Ovary (tissue), 3 donors: ENCODE measurements at regions not wholly inside any gene's neighbourhood (a gene's known extent, or its start where the extent isn't known, plus 50 kb on each side); places are given as distances from the start of the nearest gene placed in this dataset.

Experiments
- EP300 ChIP-seq: sonication (generic); formaldehyde crosslinking; IDR thresholded peaks from one replicate; pipeline ENCODE4 v1.6.1; 2017; ENCODE audit warnings: antibody characterized with exemption
- POLR2A ChIP-seq: fragments of 450-650 bp; IDR thresholded peaks from one replicate; pipeline ENCODE4 v1.6.1; 2017; ENCODE audit warnings: antibody characterized with exemption, mild to moderate bottlenecking, moderate library complexity
- TF ChIP-seq, protein P1 (sequence below), 3 donors: fragments of 450-650 bp in 2 of 3; fragments of 200-600 bp in 1 of 3; IDR thresholded peaks; one replicate each; pipeline versions ENCODE4 v1.5.1 to v1.8.0; 2016 to 2022; ENCODE audit warnings: antibody characterized with exemption in 3 of 3, mild to moderate bottlenecking in 1 of 3
- donor health status: DM: no; HTN: no; CAD: no.

DNA sequence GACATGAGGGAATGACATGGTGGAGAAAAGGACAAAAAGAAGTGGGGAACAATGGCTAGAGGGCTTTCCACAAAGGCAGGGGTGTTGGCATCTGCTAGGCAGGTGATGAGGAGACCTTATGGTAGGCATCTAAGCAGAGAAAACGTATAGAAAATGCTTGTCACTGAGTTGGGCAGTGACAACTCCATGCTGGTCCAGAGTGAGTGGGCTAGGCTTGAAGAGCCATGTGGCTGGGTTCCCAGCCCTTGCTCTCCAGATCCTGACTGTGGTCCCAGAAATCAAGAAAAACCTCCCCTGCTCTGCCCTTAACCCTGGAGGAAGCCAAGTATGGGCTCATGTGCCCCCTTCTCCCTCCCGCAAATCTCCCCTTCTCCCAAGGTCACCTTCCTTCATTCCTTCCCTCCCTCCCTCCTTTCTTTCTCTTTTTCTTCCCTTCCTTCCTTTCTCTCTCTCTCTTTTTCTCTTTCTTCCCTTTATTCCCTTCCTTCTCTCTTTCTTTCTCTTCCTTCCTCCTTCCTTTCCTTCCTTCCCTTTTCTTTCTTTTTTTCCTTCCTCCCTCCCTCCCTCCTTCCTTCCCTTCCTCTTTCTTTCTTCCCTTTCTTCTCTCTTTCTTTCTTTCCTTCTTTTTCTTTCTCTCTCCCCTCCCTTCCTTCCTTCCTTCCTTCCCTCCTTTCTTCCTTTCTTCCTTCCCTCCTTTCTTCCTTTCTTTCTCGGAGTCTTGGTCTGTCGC is 102.8 kb downstream of the NAV1 start:
- TF ChIP-seq, protein P1, sequence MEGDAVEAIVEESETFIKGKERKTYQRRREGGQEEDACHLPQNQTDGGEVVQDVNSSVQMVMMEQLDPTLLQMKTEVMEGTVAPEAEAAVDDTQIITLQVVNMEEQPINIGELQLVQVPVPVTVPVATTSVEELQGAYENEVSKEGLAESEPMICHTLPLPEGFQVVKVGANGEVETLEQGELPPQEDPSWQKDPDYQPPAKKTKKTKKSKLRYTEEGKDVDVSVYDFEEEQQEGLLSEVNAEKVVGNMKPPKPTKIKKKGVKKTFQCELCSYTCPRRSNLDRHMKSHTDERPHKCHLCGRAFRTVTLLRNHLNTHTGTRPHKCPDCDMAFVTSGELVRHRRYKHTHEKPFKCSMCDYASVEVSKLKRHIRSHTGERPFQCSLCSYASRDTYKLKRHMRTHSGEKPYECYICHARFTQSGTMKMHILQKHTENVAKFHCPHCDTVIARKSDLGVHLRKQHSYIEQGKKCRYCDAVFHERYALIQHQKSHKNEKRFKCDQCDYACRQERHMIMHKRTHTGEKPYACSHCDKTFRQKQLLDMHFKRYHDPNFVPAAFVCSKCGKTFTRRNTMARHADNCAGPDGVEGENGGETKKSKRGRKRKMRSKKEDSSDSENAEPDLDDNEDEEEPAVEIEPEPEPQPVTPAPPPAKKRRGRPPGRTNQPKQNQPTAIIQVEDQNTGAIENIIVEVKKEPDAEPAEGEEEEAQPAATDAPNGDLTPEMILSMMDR (IDR thresholded peaks at IDR 0.05), result no peak
- TF ChIP-seq POLR2A, result no peak
- no peak for TF ChIP-seq EP300
